HG03457 (cell line): ENCODE measurements at regions not wholly inside any gene's neighbourhood (a gene's known extent, or its start where the extent isn't known, plus 50 kb on each side); places are given as distances from the start of the nearest gene placed in this dataset.
"Not testable (repeated sequence)": the region's sequence is repeated elsewhere in the genome, so short reads cannot be mapped to it uniquely, and the experiment has no call there.

Experiments used
- ATAC-seq: cut with Tn5 transposase; IDR thresholded peaks from one replicate; pipeline ENCODE4 v1.9.1; 2021; ENCODE audit warnings: moderate number of reproducible peaks; ENCODE audit not compliant: unreplicated experiment

DNA sequence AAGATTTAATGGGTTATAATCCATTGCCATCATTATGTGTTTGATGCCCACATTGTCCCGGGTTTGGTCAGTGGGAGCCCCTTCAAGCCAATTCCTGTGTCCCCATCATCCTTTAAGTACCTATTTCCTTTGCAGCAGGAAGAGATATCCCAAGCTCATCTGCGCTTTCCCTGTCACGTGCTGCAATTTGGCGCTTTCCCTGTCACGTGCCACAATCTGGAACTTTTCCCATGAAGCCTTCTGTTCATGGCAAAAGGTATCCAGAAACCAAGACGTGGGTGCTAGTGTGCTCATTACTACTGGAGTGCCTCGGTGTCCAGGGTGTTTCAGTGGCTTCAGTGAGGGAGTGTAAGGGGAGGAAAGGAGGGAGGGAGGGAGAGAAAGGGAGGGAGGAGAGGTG lies 168.5 kb downstream of the NPIPB11 start:
- ATAC-seq = no peak

DNA sequence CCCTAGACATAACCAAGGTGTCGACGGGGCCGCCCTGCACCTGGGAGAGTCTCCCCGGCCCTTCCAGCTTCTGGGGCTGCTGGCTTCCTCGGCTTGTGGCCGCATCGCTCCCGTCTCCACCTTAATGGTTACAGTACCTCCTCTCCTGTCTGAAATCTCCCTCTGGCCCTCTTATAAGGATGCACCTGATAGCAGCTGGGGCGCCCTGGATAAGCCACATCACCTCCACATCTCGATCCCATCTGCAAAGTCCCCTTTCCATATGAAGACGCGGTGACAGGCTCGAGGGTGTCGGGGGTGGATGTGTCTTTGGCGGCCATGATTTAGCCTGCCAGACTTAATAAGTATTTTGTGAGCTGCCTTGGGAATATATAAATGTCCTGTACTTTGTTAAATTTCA lies 169.0 kb downstream of the NPIPB11 start:
- not testable (repeated sequence) for ATAC-seq

DNA sequence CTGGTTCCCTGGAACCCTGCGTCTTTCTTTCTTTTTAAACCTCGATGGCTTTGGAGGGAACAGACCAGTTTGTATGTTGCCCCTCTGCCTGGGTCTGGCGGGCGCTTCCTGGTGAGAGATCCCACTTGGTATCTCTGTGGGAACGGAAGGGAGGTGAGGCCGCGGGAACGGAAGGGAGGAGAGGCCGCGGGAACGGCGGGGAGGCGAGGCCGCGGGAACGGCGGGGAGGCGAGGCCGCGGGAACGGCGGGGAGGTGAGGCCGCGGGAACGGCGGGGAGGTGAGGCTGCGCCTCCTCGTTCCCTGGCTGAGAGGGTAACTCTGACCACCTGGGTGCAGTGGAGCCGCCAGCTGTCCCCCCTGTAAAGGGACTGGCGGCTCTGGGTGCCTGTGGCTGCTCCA lies 169.5 kb downstream of the NPIPB11 start:
- ATAC-seq = not testable (repeated sequence)

DNA sequence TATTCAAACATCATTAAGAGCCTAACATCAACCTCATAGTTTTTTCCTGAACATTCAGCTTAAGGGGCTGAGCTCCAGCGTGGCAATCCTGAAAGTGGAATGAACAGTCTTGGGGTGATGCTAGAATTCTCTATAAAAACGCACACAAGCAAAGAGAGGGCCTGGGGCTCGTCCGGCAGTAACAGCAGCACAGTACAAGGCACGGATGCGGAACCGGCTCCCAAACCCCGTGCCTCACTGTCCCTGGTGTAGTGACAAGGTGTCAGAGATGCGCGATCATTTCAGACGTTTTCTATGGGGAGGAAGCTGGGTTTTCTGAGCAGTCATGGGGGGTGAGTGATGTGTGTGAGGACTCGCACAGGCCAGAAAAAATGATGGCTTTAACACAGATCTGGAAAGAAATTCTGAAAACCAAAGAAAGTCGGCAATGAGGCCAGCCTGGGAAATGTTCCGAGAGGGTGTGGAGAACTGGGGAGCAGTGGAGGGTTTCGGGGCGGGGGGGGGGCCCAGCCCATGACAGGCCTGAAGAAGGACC lies 170.6 kb downstream of the NPIPB11 start:
- ATAC-seq = not testable (repeated sequence)

DNA sequence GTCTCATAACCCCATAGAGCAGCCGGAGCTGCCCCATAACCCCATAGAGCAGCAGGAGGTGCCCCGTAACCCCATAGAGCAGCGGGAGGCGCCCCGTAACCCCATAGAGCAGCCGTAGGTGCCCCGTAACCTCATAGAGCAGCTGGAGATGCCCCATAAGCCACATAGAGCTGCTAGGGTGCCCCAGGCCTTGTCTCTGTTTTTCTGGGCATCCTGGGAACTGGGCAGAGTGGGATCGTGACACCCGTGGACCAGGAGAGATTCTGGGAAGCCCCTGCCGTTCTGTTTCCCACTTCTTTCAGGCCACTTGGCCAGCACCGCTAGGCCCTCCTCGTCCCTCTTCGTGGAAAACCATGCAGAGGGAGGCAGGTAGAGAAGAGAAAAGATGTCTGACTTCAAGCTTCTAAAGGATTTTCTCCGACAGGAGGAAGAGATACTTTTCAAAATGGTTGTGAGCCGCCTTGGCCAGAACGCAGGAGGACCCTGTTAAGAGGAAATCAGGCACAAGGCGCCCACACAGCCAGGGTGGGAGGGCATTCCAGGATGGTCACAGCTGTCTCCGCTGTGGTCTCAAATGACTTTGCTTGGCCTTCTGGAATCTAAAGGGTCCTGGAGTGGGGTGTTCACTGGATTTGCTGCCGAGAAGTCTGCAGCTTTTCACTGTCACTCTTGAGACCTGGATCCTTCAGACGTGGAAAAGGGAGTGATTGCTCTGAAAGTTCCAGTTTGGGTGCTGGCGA lies 171.8 kb downstream of the NPIPB11 start:
- not testable (repeated sequence) for ATAC-seq

DNA sequence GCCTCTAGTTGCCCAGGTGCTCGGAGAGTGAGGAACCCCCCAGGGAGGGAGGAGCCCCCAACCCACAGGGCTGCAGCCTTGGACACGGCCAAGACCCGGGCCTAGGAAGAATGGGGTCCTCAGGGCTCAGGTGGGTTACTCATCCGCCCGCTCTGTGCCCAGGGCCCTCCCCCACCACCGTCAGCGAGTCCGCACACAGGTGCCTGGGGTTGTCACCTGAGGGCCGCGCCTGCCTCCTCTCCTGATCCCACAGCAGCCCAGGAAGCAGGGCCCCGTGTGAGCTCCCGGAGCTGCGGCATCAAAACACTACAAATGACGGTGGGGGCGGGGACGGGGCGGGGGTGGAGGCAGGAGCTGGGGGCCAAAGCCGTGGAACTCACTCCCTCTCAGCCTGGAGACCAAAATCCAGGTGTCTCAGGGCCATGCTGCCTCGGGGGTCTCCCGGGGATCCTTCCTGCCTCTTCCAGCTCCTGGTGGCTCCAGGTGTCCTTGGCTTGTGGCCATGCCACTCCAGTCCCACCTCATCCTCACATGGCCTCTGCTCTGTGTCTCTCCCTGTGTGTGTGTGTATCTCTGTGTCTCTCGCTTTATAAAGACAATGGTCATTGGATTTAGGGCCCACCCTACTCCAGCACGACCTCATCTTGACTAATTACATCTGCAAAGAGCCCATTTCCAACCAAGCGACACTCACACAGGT lies 172.7 kb downstream of the NPIPB11 start:
- ATAC-seq = not testable (repeated sequence)

DNA sequence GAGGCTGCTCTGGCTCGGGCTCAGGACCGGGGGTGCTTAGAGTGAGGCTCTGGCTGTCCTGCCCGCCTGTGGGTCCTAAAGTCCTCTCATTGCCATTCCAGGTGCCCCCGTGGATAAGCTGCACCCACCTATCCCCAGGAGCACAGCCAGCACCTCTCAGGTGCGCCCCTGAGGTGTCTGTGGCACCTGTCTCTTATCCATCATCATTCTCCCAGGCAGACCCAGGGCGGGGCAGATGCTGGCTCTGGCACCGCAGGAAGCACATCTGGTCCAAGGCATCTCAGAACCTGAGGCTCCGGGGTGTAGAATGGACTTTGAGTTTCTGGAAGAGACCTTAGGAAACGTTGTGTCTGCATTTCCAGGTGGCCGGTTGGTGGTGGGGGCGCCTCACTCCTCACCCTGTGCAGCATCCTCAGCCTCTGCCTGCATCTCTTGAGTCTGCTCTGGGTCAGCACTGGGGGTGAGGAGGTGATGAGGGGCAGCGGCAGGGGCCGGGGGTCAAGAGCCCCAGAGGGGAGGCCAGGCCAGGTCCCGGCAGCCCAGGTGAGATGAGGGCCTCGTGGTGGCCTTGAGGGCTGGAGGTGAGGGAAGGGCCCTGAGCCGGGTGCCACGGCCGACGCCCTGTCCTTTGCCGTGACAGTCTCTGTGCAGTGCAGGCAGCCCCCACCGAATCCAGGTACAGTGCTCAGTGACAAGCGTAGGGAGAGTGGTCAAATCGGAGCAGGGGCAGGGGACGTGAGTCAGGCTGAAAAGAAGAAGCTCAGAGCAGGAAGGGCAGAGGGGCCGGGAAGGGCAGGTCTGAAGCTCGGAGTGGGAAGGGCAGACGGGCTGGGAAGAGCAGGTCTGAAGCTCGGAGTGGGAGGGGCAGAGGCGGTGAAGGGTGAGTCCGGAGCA lies 173.5 kb downstream of the NPIPB11 start:
- no peak for ATAC-seq

DNA sequence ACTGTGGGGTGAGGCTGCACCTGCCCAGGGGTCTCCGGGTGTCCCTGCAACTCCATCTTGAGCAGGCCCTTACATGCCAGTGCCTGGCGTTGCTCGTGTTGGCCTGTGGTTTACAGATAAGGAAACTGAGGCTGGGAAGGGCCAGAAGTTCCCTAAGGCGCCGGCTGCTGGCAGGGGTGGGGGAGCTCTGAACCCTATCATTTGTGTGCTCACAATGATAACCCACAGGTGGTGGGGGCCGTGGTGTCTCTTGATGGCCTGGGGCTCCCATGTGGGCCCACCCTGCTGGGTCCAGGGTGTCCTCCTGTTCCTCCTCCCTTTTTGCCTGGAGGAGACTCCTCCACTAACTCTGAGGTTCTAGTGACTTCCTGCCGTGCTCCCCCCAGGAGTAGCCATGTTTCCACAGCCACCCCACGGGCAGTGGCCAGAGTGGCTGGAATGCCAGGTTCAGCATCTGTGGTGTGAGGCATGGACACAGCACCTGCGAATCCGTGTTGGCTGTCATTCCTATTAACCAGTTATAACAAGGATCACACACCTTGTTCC lies 174.3 kb downstream of the NPIPB11 start:
- not testable (repeated sequence) for ATAC-seq

DNA sequence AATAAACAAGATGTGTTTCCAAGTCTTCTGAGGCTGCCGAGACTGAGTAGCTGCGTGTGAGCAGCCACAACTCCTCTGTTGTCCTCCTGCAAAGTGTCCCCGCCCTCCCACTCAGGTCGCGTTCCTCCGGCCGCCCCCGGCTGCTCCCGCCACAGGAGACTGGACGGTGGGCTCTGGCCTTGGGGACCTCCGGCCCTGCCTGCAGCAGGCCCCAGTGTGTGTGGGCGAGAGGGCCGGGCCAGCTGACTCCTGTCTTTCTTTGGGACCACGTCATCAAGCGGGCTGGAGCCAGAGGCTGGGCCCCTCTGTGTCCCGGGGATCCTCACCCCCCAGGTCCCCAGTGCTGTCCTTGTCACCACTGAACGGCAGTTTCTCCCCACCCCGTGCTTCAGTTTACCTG lies 175.3 kb downstream of the NPIPB11 start:
- ATAC-seq = no peak

DNA sequence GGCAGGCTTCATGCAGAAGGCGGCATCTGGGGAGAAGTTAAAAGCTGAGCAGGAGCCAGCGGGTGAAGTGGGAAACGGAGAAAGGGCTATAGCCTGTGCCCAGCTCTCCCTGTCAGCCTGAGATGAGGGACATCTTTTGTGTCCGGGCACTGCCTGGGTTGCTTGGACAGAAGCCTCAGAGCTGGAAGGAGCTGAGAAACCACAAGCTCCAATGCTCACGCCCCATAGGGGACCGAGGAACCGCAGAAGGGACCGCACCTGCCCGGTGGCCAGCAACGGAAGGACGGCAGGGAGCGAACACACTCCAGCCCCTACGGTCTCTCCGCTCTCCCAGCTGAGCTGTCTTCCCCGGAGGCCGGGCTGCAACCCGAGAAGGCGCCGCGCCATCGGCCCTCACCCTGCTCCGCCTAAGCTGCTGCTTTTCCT lies 175.8 kb downstream of the NPIPB11 start:
- ATAC-seq = no peak

DNA sequence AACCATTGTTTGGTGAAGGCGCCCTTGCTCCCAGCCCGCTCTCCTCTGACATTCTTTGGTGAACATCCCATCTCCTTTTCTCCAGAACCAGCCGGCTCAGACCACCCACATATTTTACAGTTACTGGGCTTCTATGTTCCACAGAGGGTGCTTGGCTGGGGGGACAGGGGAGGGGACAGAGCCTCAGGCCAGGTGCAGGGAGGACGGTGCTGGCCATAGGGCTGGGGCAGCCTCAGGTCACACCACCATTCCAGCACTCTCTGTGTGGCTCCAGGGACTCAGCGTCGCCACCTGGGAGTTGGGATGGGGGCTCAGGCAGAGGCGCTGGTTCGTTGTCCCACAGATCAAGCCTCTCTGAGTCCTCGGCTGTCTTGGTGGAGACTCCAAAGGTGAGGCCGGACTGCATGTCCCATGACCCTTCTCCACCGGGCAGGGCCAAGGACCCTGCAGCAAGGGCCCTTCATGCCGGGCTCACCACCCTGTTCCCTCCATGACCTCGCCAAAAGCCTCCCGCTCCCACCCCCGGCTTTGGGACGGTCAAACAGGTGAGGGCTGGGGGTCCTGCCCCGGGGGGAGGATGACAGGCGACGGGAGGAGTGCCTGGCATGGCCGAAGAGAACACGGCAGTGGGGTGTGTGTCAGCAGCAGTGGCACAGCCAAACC lies 176.4 kb downstream of the NPIPB11 start:
- not testable (repeated sequence) for ATAC-seq

DNA sequence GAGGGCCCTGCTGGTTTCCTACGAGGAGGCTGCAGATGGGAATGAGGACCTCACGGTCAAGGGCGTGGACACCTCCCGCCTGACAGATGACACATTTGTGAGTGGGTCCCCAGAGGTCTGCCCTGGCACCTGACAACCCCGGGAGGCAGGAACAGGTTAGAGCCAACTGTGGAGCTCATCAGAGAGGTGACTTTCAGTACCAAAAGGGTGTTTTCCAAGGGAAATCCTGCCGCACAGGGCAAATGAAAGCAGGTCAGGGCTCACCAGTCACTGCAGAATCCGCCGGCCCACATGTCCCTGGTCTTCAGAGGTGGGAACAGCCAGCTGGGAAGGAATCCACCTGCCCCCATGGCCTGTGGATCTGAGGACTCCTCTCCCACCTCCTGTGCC lies 176.9 kb downstream of the NPIPB11 start:
- not testable (repeated sequence) for ATAC-seq

DNA sequence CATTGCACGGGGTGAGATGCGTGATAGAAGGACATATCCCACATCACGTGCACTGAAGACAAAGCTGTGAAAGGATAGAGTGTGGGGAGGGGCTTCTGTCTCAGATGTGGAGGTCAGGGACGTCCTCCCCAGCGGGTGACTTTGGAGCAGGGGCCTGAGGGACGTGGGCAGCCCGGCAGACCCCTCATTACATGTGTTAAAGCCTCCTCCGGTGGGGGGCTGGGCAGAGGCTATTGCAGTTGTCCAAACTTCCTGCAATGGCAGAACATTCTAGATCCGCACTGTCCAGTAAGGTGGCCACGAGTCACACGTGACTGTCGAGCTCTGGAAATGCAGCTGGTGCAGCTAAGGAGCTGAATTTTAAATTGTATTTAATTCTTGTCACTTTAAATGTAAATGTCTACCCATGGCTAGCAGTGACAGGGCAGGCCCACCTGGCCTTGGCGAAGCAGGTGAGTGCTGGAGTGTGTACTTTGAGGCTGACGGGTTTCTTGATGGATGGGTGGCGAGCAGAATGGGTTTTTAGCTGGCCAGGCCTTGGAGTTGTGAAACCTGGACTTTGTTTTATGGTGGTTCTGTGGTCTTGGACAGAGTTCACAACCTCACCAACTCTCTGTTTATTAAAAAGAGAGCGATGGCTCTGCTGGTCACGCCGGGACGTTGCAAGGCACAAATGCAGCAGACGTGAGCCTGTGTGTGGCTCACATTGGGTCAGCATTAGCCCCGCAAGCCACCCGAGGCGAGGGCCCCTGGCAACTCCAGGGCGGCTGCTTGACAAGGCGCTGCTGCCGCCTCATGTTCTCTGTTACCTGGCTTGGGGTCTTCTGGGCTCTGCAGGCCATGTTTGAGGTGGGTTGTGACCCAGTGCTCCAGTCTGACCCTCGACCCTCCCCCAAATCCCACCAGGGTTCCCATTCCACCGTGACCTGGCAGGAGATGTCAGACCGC lies 177.6 kb downstream of the NPIPB11 start:
- not testable (repeated sequence) for ATAC-seq

DNA sequence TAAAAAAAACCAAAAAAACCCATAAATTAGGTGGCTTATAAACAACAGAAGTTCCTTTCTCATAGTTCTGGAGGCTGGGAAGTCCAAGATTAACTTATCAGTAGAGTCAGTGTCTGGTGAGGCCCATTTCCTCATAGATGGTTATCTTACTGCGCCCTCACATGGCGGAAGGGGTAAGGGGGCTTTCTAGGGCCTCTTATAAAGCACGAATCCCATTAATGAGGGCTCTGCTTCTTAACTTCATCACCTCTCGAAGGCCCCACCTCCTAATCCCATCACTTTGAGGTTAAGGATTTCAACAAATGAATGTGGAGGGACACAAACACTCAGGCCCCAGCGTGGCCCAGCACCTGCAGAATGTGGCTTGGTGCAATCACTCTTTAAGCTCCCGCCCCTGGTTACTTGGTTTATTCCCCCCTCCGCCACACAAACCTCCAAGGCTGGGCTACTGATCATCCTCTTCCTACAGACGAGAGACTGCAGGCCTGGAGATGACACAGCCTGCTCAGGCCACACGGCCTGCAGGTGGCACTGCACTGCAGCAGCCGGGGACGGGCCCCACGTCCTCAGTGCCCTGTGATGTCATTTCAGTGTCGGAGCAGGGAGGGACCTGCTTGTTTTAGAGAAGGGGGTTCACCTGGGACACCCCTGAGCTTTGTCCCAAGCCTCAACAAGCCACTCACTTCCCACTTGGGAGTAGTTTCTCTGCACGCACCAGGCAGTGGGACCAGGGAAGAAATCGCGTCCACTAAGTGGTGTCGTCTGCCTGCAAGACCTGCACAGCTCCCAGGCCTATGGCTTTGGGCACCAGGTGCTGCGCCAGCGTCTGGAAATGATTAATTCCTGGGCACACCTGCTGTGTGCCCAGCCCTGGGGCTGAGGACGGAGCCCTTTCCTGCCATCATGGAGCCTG lies 178.5 kb downstream of the NPIPB11 start:
- not testable (repeated sequence) for ATAC-seq

DNA sequence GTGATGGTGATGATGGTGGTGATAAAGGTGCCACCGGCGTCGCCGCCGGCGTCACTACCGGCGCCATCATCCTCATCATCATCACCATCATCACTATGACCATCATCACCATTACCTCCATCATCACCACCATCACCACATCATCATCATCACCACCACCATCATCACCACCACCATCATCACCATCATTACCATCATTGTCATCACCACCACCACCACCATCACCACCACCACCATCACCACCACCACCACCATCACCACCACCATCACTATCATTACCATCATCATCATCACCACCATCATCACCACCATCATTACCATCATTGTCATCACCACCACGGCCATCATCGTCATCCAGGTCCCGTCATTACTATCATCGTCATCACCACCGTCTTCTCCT lies 179.7 kb downstream of the NPIPB11 start:
- ATAC-seq = no peak

DNA sequence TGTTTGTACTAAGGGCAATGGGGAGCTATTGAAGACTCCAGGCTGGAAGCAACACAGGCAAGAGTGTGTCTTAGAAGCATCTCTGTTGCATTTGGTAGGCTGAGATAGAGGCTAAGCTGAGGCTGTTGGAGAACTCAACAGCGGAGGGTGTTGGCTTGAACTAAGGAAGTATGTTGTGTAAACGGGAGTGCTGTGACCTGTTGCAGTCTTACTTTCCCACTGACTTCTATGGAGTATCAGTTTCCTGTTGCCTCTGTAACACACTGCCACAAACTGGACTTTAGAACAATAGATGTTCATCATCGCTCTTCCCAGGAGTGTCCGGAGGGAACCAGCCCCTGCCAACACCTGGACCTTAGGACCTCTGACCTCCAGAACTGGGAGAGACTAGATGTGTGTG lies 181.8 kb downstream of the NPIPB11 start:
- not testable (repeated sequence) for ATAC-seq

DNA sequence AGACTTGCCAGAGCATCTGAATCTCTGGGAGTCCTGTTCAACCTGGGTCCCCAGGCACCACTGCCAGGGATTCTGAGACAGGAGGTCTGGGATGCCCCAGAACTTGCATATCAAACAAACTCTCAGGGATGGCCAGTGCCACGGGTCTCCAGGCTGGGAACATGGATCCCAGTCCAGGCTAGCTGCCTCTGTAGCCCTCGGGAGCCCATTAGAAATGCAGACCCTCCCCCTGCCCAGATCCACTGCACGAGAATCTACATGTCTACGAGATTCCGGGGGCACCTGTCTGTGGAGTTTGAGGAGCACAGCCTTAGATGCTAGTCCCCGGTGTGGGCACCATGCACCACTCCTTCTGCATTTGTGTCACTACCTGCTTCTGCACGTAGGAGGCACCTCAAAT lies 183.9 kb downstream of the NPIPB11 start:
- not testable (repeated sequence) for ATAC-seq

DNA sequence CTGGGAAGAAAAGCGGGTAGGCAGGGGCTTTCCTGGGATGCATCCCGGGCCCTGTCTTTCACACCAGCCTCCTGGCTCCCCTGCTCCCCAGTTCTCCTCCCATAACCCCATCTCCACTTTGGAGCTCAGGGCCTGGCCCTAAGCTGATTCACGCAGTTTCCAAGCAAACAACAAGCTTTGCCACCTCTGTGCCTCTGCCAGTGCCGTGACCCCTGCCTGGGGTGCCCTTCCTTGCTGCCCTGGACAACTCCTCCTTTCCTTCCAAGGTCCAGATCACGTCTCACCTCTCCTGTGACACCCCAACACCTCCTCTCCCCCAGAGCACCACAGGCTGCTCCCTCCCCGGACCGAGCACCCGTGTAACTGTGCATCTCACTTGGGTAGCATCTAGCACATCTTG lies 184.5 kb downstream of the NPIPB11 start:
- not testable (repeated sequence) for ATAC-seq
